H1 (cell line): ENCODE measurements at regions not wholly inside any gene's neighbourhood (a gene's known extent, or its start where the extent isn't known, plus 50 kb on each side); places are given as distances from the start of the nearest gene placed in this dataset.
A peak's percentile ranks its signal among the peaks of the same experiment; 100 is the strongest.
"Not testable (repeated sequence)": the region's sequence is repeated elsewhere in the genome, so short reads cannot be mapped to it uniquely, and the experiment has no call there.

Experiments
- CTCF ChIA-PET: fragments of 300-600 bp; sonication (Branson Sonifier 250); formaldehyde crosslinking; loops from one replicate; lab custom pipeline; 2021; ENCODE audit not compliant: partially characterized antibody; lab: Charles Lee
- POLR2A ChIA-PET: fragments of 300-600 bp; sonication (Branson Sonifier 250); formaldehyde crosslinking; loops from one replicate; lab custom pipeline; 2021; ENCODE audit warnings: inconsistent platforms; ENCODE audit not compliant: partially characterized antibody; lab: Charles Lee
- DNase-seq, 2 experiments: peaks; one replicate each; pipeline versions ENCODE4 v3.0.0 to v3.0.0-alpha.2; 2010 to 2022; ENCODE audit warnings: low spot score in 2 of 2, low read depth in 1 of 2, mixed read lengths in 1 of 2
- FAIRE-seq: peaks from 2 replicates; lab custom pipeline; 2011; peaks lifted over from hg19 to GRCh38; lab: Jason Lieb, UNC
- H2AFZ ChIP-seq: 2 replicates; pipeline ENCODE4 v1.8.1; 2012; ENCODE audit warnings: low read length, inconsistent platforms
- H2AK5ac ChIP-seq: 2 replicates; pipeline ENCODE4 v1.6.1; 2013; ENCODE audit warnings: low read depth, low read length
- H2BK120ac ChIP-seq: replicated peaks from 2 replicates; pipeline ENCODE3; 2013; ENCODE audit warnings: low read depth, low read length, inconsistent platforms
- H2BK12ac ChIP-seq: 2 replicates; pipeline ENCODE4 v1.6.1; 2013; ENCODE audit warnings: low read depth, low read length
- H2BK15ac ChIP-seq: 2 replicates; pipeline ENCODE4 v1.6.1; 2013; ENCODE audit warnings: low read length
- H2BK20ac ChIP-seq: 2 replicates; pipeline ENCODE4 v1.6.1; 2013; ENCODE audit warnings: low read length
- H2BK5ac ChIP-seq: 2 replicates; pipeline ENCODE4 v1.6.1; 2013; ENCODE audit warnings: low read depth, low read length
- H3K14ac ChIP-seq: 2 replicates; pipeline ENCODE4 v1.6.1; 2013; ENCODE audit warnings: inconsistent platforms; ENCODE audit not compliant: insufficient read length
- H3K18ac ChIP-seq: 2 replicates; pipeline ENCODE4 v1.6.1; 2013; ENCODE audit warnings: low read length; ENCODE audit errors: extremely low read depth
- H3K23ac ChIP-seq: 2 replicates; pipeline ENCODE4 v1.6.1; 2013; ENCODE audit warnings: inconsistent platforms; ENCODE audit not compliant: insufficient read length
- H3K23me2 ChIP-seq: 2 replicates; pipeline ENCODE4 v1.6.1; 2013; ENCODE audit warnings: low read depth, low read length
- H3K27ac ChIP-seq: 2 replicates; pipeline ENCODE4 v1.6.1; 2011; ENCODE audit warnings: low read depth, low read length, inconsistent platforms
- H3K27me3 ChIP-seq, 4 experiments: replicated peaks in 1 of 4; 1 replicate in 1 of 4; 2 replicates in 3 of 4; pipeline versions ENCODE4 v1.6.1 to v1.8.1; 2011 to 2013; ENCODE audit warnings: low read length in 3 of 4, mild to moderate bottlenecking in 3 of 4, inconsistent platforms in 2 of 4, mixed read lengths in 2 of 4, moderate library complexity in 1 of 4; ENCODE audit not compliant: control insufficient read depth in 3 of 4, insufficient read depth in 3 of 4; ENCODE audit errors: extremely low read depth in 1 of 4
- H3K36me3 ChIP-seq, 4 experiments: 2 replicates each; pipeline versions ENCODE4 v1.6.1 to v1.8.1; 2011 to 2013; ENCODE audit warnings: mild to moderate bottlenecking in 4 of 4, low read length in 3 of 4, moderate library complexity in 2 of 4, control low read depth in 1 of 4, inconsistent platforms in 1 of 4; ENCODE audit not compliant: insufficient read depth in 4 of 4, control insufficient read depth in 2 of 4
- H3K4ac ChIP-seq: replicated peaks from 2 replicates; pipeline ENCODE3; 2013; ENCODE audit warnings: low read length, low read depth, mixed read lengths, inconsistent platforms; ENCODE audit not compliant: insufficient read length
- H3K4me1 ChIP-seq, 4 experiments: replicated peaks in 1 of 4; 1 replicate in 1 of 4; 2 replicates in 3 of 4; pipeline versions ENCODE4 v1.6.1 to v1.8.1; 2011 to 2013; ENCODE audit warnings: low read length in 3 of 4, inconsistent platforms in 2 of 4, mixed read lengths in 1 of 4; ENCODE audit not compliant: insufficient read depth in 4 of 4, control insufficient read depth in 3 of 4
- H3K4me2 ChIP-seq, 2 experiments: 2 replicates each; pipeline versions ENCODE4 v1.6.1 to v1.8.1; 2011 to 2013; ENCODE audit warnings: low read depth in 2 of 2, low read length in 2 of 2, control low read depth in 1 of 2, inconsistent platforms in 1 of 2, mild to moderate bottlenecking in 1 of 2; ENCODE audit not compliant: insufficient read depth in 1 of 2
- H3K4me3 ChIP-seq, 4 experiments: fragments of 200-600, 300-600 bp in 1 of 4; sonication (generic), shearing (Covaris generic), sonication (Bioruptor Twin) in 1 of 4; 2 replicates each; pipeline versions ENCODE4 v1.5.1 to v1.8.1; 2011 to 2016; ENCODE audit warnings: low read length in 4 of 4, low read depth in 3 of 4, control low read depth in 2 of 4, inconsistent platforms in 2 of 4, mild to moderate bottlenecking in 2 of 4, mixed read lengths in 1 of 4, moderate library complexity in 1 of 4; ENCODE audit not compliant: insufficient read depth in 2 of 4; ENCODE audit errors: extremely low read depth in 1 of 4
- H3K56ac ChIP-seq: replicated peaks from 2 replicates; pipeline ENCODE3; 2013; ENCODE audit warnings: low read depth, mild to moderate bottlenecking, mixed read lengths, low read length, inconsistent platforms; ENCODE audit not compliant: insufficient read length
- H3K79me1 ChIP-seq: 2 replicates; pipeline ENCODE4 v1.6.1; 2013; ENCODE audit warnings: low read depth, low read length, control low read depth
- H3K79me2 ChIP-seq, 2 experiments: 2 replicates each; pipeline versions ENCODE4 v1.6.1 to v1.8.1; 2012 to 2013; ENCODE audit warnings: low read length in 2 of 2, mild to moderate bottlenecking in 2 of 2, inconsistent platforms in 1 of 2; ENCODE audit not compliant: insufficient read depth in 2 of 2, control insufficient read depth in 1 of 2
- H3K9ac ChIP-seq, 4 experiments: replicated peaks in 1 of 4; 1 replicate in 1 of 4; 2 replicates in 3 of 4; pipeline versions ENCODE4 v1.6.1 to v1.8.1; 2011 to 2013; ENCODE audit warnings: low read depth in 3 of 4, low read length in 3 of 4, control low read depth in 2 of 4, mild to moderate bottlenecking in 2 of 4, moderate library complexity in 2 of 4, inconsistent platforms in 1 of 4; ENCODE audit errors: extremely low read depth in 1 of 4
- H3K9me3 ChIP-seq, 2 experiments: 2 replicates each; pipeline versions ENCODE4 v1.6.1 to v1.8.1; 2012 to 2013; ENCODE audit warnings: mild to moderate bottlenecking in 2 of 2, moderate library complexity in 2 of 2, control low read depth in 1 of 2, inconsistent platforms in 1 of 2, low read depth in 1 of 2, low read length in 1 of 2, mixed read lengths in 1 of 2; ENCODE audit not compliant: insufficient read depth in 2 of 2
- H4K20me1 ChIP-seq, 2 experiments: replicated peaks in 1 of 2; 2 replicates each; pipeline versions ENCODE3 to v1.8.1; 2011 to 2013; ENCODE audit warnings: inconsistent platforms in 2 of 2, low read length in 2 of 2, mild to moderate bottlenecking in 1 of 2; ENCODE audit not compliant: insufficient read depth in 2 of 2, control insufficient read depth in 1 of 2
- H4K5ac ChIP-seq: 2 replicates; pipeline ENCODE4 v1.6.1; 2013; ENCODE audit warnings: low read length, low read depth, mixed read lengths, inconsistent platforms; ENCODE audit not compliant: insufficient read length
- H4K8ac ChIP-seq: 2 replicates; pipeline ENCODE4 v1.8.0; 2013; ENCODE audit warnings: mild to moderate bottlenecking, moderate library complexity, low read length, inconsistent platforms; ENCODE audit not compliant: insufficient read depth; ENCODE audit errors: extremely low read depth
- H4K91ac ChIP-seq: replicated peaks from 2 replicates; pipeline ENCODE3; 2013; ENCODE audit warnings: low read length, mixed read lengths, inconsistent platforms; ENCODE audit not compliant: insufficient read length
- WGBS, 2 experiments: shearing (Covaris generic) in 1 of 2; methylation state at CpG; one replicate each; pipeline versions ENCODE4 v1.1.6 to v1.1.7; 2013 to 2015; ENCODE audit warnings: low lambda C conversion rate in 2 of 2, mixed read lengths in 2 of 2, inconsistent platforms in 1 of 2, low coverage in 1 of 2, missing lambda C conversion rate in 1 of 2; ENCODE audit not compliant: insufficient replicate concordance in 2 of 2, insufficient coverage in 1 of 2, insufficient read length in 1 of 2; ENCODE audit errors: extremely low coverage in 1 of 2, missing lambda C conversion rate in 1 of 2; 5-methylcytosine and 5-hydroxymethylcytosine counted together

- CTCF ChIA-PET, H4K5ac ChIP-seq, H3K9ac ChIP-seq, H2AK5ac ChIP-seq, H3K27ac ChIP-seq, H3K36me3 ChIP-seq, H3K56ac ChIP-seq, H4K20me1 ChIP-seq, H3K9me3 ChIP-seq, H3K27me3 ChIP-seq, H2BK20ac ChIP-seq, H4K8ac ChIP-seq, H3K4me2 ChIP-seq, H3K14ac ChIP-seq, H2BK120ac ChIP-seq, FAIRE-seq, H2BK5ac ChIP-seq, H3K18ac ChIP-seq, H3K4me1 ChIP-seq, H3K23ac ChIP-seq, H3K23me2 ChIP-seq, H3K4ac ChIP-seq, H3K79me1 ChIP-seq, H3K4me3 ChIP-seq, H2AFZ ChIP-seq, POLR2A ChIA-PET, H4K91ac ChIP-seq, H2BK15ac ChIP-seq, H2BK12ac ChIP-seq, H3K79me2 ChIP-seq: not testable (repeated sequence)
- WGBS, 2 experiments = 88% methylated on average over 24 of the region's 24 CpGs; no CpG with 5 or more reads in 1 of the 2 experiments
- DNase-seq = peak in 1 of 2 experiments; percentile 60
Measured at GRCh38 chr1:104664374-104664773, 914.7 kb downstream of the AMY1C start.
